ENCODE measurements at regions not wholly inside any gene's neighbourhood (a gene's known extent, or its start where the extent isn't known, plus 50 kb on each side); places are given as distances from the start of the nearest gene placed in this dataset.

- peak; percentile 75 for ATAC-seq
- TF ChIP-seq ZNF8 (CRISPR knock-in tag; IDR thresholded peaks at IDR 0.05) (no peak), CREB5 (CRISPR knock-in tag; IDR thresholded peaks at IDR 0.05; ENCODE audit: low read depth) (no peak), OSR1 (CRISPR knock-in tag; IDR thresholded peaks at IDR 0.05) (no peak), BACH2 (CRISPR knock-in tag; IDR thresholded peaks at IDR 0.05; ENCODE audit: borderline replicate concordance) (no peak), PPARA (CRISPR knock-in tag; IDR thresholded peaks at IDR 0.05; ENCODE audit: borderline replicate concordance) (no peak), SNAI2 (CRISPR knock-in tag; IDR thresholded peaks at IDR 0.05) (no peak), TCF4 (CRISPR knock-in tag; IDR thresholded peaks at IDR 0.05; ENCODE audit: borderline replicate concordance) (no peak), ISL1 (CRISPR knock-in tag; IDR thresholded peaks at IDR 0.05) (no peak)
Measured at GRCh38 chr11:69567951-69568808, 72.8 kb upstream of the CCND1 start.

- ATAC-seq = no peak
- TF ChIP-seq ESRRG (CRISPR knock-in tag; IDR thresholded peaks at IDR 0.05) (no peak), ZFP3 (CRISPR knock-in tag; IDR thresholded peaks at IDR 0.05) (no peak), TCF4 (CRISPR knock-in tag; IDR thresholded peaks at IDR 0.05; ENCODE audit: borderline replicate concordance) (no peak), ISL1 (CRISPR knock-in tag; IDR thresholded peaks at IDR 0.05) (no peak), PATZ1 (CRISPR knock-in tag; IDR thresholded peaks at IDR 0.05; ENCODE audit: borderline replicate concordance) (no peak), RARB (CRISPR knock-in tag; IDR thresholded peaks at IDR 0.05) (no peak), CSRNP3 (CRISPR knock-in tag; IDR thresholded peaks at IDR 0.05) (no peak), ZNF8 (CRISPR knock-in tag; IDR thresholded peaks at IDR 0.05) (no peak), CSDC2 (CRISPR knock-in tag; IDR thresholded peaks at IDR 0.05) (no peak), ARNTL (CRISPR knock-in tag; IDR thresholded peaks at IDR 0.05; ENCODE audit: borderline replicate concordance, low read depth) (no peak), TSHZ2 (CRISPR knock-in tag; IDR thresholded peaks at IDR 0.05) (no peak), SNAI2 (CRISPR knock-in tag; IDR thresholded peaks at IDR 0.05) (no peak), ZC3H10 (CRISPR knock-in tag; IDR thresholded peaks at IDR 0.05) (no peak), OSR1 (CRISPR knock-in tag; IDR thresholded peaks at IDR 0.05) (no peak), GLIS3 (CRISPR knock-in tag; IDR thresholded peaks at IDR 0.05) (no peak), ZNF70 (CRISPR knock-in tag; IDR thresholded peaks at IDR 0.05) (no peak), ZNF565 (CRISPR knock-in tag; conservative IDR thresholded peaks at IDR 0.05; ENCODE audit: low read depth) (no peak), POU6F1 (CRISPR knock-in tag; IDR thresholded peaks at IDR 0.05; ENCODE audit: borderline replicate concordance, low read depth) (no peak)
Measured at GRCh38 chr11:69568809-69569097, 72.2 kb upstream of the CCND1 start.

Measured in SK-N-SH treated with all-trans-retinoic acid at 6 μM for 48 hours (cell line).